PC-9 (cell line): ENCODE measurements at regions not wholly inside any gene's neighbourhood (a gene's known extent, or its start where the extent isn't known, plus 50 kb on each side); places are given as distances from the start of the nearest gene placed in this dataset.

Source experiments
- EZH2 ChIP-seq: fragments of 200-600 bp; sonication (generic); IDR thresholded peaks from 2 replicates; pipeline ENCODE4 v1.8.0; 2017; ENCODE audit warnings: antibody characterized with exemption, low read depth
- TF ChIP-seq, protein P1 (sequence below): fragments of 200-600 bp; sonication (generic); conservative IDR thresholded peaks from 2 replicates; pipeline ENCODE4 v1.6.1; 2017; ENCODE audit warnings: mixed run types, antibody characterized with exemption, mild to moderate bottlenecking, moderate library complexity

DNA sequence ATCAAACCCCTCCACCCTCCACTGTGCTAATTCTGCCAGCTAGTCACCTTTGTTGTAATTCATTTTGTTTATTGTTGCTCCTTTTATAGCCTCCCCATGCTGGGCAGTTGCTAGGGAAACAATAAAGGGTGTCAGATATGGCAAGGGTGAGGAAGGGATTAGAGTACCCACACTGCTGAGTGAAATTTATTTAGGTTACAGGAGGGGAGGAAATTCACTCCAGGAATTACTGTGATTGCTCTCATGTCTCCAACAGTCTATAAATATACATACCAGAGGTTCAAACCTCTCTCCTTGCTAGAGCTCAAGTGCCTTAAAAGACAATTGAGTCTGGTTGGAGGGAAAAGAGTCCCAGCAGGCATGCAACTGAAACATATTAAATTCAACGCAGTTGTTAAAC lies 90.6 kb upstream of the ADGRF1 start:
- TF ChIP-seq, protein P1, sequence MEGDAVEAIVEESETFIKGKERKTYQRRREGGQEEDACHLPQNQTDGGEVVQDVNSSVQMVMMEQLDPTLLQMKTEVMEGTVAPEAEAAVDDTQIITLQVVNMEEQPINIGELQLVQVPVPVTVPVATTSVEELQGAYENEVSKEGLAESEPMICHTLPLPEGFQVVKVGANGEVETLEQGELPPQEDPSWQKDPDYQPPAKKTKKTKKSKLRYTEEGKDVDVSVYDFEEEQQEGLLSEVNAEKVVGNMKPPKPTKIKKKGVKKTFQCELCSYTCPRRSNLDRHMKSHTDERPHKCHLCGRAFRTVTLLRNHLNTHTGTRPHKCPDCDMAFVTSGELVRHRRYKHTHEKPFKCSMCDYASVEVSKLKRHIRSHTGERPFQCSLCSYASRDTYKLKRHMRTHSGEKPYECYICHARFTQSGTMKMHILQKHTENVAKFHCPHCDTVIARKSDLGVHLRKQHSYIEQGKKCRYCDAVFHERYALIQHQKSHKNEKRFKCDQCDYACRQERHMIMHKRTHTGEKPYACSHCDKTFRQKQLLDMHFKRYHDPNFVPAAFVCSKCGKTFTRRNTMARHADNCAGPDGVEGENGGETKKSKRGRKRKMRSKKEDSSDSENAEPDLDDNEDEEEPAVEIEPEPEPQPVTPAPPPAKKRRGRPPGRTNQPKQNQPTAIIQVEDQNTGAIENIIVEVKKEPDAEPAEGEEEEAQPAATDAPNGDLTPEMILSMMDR = no peak
- no peak for TF ChIP-seq EZH2
